T-helper 9 cell (primary cell): ENCODE measurements at regions not wholly inside any gene's neighbourhood (a gene's known extent, or its start where the extent isn't known, plus 50 kb on each side); places are given as distances from the start of the nearest gene placed in this dataset.
A peak's percentile ranks its signal among the peaks of the same experiment; 100 is the strongest.

ENCODE experiments used
- DNase-seq: peaks from one replicate; pipeline ENCODE4 v3.0.0-alpha.2; 2020

GRCh38 chr9:94159069-94159939 is 75.0 kb downstream of the PTPDC1 start:
- DNase-seq = no peak

GRCh38 chr9:94160594-94161501 is 76.6 kb downstream of the PTPDC1 start:
- no peak for DNase-seq

DNA sequence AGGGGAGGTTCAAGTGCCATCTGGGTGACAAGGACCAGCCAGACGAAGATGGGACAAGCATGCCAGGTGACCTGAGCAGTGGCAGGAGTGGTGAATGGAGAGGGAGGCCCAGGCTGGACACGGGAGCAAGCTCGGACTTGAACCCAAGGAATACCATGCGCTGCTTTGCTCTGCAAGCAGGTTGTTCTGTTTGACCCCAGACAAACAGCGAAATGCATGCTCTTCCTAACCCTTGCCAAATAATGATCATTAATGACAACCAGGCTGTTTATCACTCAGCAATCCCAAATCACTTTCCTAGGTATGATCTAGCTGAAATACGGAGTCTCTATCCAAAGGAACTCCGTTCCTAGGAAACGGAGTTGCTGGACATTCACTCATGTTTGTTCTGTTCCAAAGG is 77.4 kb downstream of the PTPDC1 start:
- no peak for DNase-seq

GRCh38 chr9:94164806-94165549 is 80.7 kb downstream of the PTPDC1 start:
- no peak for DNase-seq

DNA sequence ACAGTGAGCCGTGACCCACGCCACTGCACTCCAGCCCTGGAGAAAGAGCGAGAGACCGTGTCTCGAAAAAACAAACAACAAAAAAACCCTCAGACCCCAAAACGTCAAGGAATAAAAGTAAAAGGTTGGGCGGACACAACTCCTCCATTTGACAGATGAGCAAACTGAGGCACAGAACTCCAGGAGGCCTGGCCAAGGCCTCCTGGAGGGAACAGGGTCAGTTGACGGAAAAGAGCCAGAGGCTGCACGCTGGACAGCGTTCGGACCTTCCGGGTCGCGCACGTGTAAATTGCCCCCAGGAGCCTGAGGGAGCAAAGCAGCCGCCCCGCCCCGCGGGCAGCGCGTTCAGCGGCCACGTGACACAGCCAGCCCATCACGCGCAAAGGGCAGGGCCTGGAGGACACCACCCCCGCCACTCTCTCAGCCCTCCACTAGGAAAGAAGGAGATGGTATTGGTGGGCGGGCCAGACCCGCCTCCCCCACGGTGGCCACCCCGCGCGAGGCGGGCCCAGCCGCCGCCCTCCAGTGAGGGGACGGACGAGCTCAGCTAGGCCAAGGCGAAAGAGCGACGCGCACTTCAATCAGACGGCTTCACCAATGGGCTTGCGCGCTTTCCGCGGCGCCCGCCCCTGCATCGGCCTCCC is 81.5 kb downstream of the PTPDC1 start:
- DNase-seq = peak; percentile 92

DNA sequence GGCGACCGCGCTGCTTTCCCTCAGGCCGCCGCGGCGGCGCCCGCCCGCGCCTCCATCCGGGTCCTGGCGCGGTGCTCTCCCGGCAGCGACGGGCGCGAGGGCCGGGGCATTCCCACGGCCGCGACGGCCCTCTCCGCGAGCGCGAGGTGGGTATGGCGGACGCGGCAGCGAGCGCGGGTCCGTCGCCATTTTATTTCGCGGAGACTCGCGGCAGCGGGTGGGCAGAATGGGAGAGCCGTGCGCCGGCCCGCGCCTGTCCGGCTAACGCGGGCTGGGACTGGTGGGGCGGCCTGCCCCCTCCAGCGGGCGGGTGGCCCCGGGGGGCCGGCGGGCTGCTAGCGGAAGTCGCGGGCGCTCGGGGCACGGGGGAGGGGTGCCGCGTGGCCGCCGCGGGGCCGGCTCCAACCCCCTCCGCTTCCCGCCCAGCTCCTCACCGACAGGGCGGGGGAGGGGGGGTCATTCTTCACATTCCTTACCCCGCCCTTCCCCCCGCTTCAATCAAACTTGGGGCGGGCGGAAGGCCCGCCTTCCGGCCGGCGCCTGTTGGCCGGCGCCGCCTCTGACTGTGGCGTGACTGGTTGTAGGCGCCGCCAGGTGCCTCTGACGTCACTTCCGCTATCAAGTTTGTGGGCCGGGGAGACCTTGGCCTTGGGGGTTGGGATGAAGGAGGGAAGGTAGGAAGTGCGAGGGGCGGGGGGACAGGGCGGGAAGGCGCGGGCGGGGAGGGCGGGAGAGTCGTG is 82.1 kb downstream of the PTPDC1 start:
- peak; percentile 90 for DNase-seq

DNA sequence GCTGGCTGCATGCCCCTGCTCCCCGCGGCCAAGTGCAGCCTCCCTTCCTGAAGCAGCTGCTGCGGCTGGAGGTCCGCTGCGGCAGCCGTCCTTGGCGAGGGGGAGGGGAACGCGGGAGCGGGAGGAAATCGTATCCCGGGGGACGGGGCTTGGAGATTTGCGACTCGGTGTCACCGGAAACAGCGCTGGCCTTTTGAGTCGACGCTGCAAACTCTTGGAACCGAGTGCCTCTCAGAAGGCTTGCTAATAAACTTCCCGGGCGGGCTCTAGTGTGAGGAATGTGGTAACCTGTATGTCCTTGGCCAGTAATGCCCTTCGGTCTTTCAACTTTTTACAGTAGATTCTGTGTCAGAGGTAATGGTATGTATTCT is 82.7 kb downstream of the PTPDC1 start:
- no peak for DNase-seq

- no peak for DNase-seq
Measured at GRCh38 chr9:94167376-94167890, 83.2 kb downstream of the PTPDC1 start.

DNA sequence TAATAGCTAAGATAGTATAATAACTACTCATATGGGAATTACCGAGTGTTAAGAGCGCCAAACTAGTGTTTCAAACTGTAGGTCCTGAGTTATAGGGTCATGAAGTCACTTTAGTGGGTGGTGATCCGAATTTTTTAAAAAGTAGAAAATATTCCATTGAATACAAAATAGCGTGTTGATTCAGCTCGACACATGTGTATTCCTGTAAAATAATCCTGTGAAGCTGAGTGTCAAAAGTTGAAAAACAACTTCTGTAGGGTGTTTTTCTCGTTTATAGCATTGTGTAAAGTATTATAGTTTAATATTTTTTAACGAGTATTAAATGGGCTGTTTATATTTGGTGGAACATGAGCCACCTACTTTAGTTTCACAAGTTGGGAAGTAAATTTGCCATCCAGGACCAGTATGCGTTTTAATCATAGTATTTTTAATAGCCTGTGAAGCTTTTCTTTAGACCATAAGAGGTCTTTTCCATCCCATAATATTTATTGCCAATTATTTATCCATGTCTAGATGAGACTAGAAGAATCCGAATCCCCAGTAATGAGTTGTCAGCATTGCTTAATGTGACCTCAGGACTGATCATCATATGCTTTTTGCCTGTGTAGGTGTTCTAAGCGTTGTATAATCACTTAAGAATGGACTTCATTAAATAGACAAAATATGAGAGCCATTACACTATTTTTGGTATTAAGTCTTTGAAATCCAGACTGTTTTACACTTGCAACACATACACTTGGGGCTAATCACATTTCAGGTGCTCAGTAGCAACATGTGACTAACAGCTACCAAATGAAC is 84.1 kb downstream of the PTPDC1 start:
- no peak for DNase-seq

- no peak for DNase-seq
Measured at GRCh38 chr9:94169968-94170367, 85.7 kb downstream of the PTPDC1 start.

GRCh38 chr9:94173632-94174031 is 85.5 kb upstream of the ZNF169 start:
- no peak for DNase-seq

DNA sequence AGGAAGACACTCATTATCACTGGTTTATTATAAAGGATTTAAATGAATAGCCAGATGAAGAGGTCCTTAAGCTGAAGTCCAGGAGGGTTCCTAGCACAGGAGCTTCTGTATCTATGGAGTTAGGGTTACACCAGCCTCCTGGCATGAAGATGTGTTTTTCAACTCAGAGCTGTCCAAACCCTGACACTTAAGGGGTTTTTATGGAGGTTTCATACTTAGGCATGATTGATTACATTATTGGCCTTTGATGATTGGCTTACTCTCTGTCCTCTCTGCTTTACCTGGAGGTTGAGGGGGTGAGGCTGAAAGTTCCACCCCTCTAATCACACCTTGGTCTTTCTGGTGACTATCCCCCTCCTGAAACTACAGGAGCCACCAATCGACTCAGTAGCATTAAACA is 84.9 kb upstream of the ZNF169 start:
- no peak for DNase-seq

GRCh38 chr9:94175669-94176068 is 83.4 kb upstream of the ZNF169 start:
- DNase-seq = no peak

- DNase-seq = no peak
Measured at GRCh38 chr9:94176608-94177007, 82.5 kb upstream of the ZNF169 start.

- DNase-seq = no peak
Measured at GRCh38 chr9:94178927-94179326, 80.2 kb upstream of the ZNF169 start.

DNA sequence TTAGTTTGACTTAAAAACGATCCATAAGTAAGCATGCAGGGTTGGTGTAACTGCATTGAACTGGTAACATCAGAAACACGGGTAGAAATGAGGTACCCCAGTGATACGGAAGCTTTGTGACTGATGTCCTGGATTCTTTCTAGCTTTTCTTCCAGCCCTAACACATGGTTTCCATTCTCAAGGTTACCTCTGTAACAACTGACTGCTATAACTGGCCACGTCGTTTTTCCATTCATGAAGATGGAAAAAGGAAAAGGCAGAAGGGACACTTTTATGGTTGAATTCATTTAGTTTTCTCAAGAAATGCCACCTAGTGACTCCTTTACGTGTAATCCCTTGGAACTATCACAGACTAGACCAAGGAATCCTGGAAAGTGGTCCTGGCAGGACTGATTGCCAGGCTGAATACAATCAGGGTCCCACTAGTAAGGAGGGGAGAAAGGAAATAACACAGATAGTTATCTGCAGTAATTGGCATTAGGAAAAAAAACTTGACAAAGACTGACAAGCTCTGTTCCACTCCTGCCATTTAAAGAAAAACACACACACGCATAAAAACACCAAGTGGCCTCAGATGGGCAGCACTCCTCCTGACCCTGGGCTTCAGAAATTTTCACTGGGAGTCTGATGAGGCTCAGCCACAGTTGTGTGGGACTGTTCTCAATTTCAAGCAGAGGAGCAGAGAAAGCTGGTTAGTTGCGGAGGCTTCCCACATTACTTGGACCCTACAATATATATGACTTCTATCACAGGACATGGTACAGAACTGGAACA is 77.5 kb upstream of the ZNF169 start:
- no peak for DNase-seq

DNA sequence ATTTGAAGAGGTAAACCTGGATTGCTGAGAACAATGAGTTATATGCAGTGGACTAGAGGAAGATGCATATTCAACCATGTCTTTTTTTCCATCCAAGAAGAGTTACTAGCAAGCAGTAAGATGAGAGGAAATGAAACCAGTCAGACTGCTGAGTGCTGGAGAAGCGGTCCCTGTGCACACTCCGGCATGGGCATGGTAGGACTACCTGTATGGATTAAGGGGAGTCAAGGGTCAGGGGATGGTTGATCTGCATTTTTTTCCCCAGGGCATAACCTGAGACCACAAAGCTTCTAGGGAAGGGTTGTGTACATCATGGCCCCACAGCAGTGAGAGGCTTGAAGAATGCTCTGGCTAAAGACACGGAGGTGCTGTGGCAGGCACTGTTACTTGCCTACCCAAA is 76.6 kb upstream of the ZNF169 start:
- DNase-seq = no peak

DNA sequence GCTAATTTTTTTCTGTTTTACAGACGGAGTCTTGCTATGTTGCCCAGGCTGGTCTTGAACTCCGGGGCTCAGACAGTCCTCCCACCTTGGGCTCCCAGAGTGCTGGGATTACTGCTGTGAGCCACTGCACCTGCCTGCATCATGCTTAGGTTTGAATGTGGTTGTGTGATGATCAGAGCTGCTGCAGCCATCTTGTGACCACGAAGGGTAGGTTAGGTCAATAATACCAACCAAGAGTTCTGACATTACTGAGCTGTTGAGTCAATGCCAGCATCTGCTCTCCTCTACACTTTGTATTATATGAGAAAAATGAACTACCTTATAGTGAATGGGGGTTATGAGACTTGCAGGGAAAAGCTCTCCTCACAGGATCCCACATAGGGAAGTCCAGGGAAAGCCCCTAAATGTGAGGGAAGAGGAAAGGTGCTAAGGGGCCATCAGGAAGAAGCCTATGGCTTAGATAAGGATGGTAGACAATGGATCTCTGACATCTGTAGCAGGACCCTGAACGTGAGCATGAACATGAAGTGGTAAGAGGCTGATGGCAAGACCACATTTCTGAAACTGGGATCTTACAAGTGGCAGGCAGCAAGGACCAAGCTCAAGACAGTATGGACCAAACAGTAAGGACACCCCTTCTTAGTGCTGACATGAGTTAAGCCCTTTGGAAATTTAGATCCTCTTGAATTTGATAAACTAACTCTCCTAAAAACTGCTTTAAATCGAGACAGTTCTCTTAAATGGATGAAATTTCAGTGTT is 75.7 kb upstream of the ZNF169 start:
- no peak for DNase-seq

GRCh38 chr9:94188246-94188645 is 70.9 kb upstream of the ZNF169 start:
- no peak for DNase-seq
